ENCODE measurements at regions not wholly inside any gene's neighbourhood (a gene's known extent, or its start where the extent isn't known, plus 50 kb on each side); places are given as distances from the start of the nearest gene placed in this dataset.
"Not testable (repeated sequence)": the region's sequence is repeated elsewhere in the genome, so short reads cannot be mapped to it uniquely, and the experiment has no call there.

DNA sequence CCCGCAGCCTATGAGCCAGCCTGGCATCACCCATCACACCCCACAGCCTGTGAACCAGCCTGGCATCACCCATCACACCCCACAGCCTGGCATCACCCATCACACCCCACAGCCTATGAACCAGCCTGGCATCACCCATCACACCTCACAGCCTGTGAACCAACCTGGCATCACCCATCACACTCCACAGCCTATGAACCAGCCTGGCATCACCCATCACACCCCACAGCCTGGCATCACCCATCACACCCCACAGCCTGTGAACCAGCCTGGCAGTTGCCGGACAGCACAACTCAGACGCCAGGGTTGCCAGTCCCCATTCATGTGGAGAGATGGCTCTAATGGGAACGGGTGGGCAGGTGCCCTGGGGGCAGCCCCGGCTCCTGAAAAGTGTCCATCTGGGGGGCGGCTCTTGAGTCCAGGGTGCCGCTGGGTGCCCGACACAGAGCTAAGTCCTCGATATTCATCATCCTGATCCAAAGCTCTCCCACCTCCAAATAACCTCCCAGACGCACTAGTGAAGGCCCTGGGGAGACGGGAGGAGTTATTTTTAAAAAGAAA, 116.9 kb upstream of the AFDN start:
- DNase-seq (ENCODE audit: low read depth), result not testable (repeated sequence)

DNA sequence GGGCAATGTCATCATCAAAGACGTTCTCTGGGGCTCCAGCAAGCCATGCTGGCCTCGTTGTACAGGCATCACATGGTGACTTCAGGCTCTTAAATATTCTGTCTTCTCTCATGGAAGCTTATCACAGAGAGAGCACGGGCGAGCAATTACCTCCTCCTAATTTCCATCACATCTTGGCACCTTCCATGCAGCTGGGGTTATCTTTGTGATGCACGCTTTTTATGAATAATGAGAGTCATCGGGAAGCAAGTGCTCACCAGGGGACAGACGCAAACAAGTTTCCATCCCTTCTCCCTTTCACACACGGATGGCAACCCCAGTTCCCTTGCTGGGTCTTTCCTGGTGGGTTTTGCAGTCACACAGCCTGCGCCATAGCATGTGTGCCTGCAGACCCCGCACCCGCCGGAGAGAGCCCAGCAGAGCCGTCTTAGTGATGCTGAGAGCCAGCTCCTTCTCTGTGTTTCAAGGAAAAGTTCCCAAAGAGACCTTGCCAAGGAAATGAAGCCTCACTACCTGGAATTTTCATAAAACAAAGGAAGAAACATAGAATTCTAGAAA, 116.3 kb upstream of the AFDN start:
- DNase-seq (ENCODE audit: low read depth), result no peak

DNA sequence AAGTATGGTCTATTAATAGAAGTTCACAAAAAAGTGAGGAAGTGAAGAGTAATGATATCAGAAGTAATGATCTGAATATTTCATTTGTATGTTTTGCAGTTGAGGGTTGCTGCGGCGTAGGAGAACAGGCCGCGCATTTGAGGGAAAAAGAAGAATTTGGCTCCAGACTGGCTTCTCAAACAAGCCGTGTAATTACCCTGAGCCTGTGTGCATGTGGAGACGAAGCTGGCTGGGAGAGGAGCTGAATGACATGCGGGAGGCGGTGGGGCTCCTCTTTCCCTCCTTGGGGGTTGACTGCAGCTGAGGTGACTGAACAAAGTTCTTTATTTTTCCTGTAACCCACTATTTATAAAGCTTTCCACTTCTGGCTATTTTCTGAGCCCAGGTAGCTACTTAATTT, 115.5 kb upstream of the AFDN start:
- no peak for DNase-seq (ENCODE audit: low read depth)

DNA sequence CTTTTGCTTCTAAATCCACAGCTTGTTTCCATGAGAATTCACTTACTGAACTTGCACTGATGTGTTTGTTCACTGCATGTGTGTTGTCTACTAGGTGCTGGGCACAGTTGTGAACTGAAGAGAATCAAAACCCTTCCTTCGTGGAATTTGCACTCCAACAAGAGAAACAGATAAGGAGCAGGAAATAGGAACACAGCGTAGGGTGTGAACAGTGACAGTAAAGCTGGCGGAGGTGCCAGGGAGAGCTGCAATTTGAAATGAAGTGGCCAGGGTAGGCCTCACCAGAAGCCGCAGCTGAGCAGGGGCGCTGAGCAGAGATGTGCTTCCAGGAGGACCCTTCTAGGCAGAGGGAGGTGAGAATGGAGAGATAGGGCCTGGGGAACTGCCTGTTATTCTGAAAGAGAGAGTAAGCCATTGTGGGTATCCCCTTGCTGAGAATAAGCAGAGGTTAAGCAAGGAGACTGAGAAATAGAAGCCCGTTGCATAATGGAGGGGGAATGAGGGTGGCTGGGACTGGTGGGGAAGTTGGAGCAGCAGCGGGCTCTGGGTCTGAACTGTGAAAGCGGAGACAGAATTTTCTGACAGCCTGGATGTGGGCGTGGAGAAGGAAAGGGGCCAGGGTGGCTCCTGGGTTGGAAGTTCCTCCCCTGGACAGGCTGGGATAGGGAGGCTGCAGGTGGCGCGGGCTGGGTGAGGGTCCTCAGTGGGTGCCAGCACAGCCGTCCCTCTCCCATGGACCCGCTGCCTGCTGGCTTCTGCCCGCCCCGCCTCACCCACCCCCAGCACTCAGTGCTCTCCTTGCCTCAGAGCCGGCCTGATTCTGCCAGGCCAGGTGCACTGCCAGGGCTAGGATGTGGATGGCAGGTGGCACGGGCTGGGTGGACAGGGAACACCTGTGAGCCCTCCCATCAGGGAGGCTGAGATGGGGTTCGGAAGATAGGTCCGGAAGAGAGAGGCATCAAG, 114.7 kb upstream of the AFDN start:
- no peak for DNase-seq (ENCODE audit: low read depth)

DNA sequence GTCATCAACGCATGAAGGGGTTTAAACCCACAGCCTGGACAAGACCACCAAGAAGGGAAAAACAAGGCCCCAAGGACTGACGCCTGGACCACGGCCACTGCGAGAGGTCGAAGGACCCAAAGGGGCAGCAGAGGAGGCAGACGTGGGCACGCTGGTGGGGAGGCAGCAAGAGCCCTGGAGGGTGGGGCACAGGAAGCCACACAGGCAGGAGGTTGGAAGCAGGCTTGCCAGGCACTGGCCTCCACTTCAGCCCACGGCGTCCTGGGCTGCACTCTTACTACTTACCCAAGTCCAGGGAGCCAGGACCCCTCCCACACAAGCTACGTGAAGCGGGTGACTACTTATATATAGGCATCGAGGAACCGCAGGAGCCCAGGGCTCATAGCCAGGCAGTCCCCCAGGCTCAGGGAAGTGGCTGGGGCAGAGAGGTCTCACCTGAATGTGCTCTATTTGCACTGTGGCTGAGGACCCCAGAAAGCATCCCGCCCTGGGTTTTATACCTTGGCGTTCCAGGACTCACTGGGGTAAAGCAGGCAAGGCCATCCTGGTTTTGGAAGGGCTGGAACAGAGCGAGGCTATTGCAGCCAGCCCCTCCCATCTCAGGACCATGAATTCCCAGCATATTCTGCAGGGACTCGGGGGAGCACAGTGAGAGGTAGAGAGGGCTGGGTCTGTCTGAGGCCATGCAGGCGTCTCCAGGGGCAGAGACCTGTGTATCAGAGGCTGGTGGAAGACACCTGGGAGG, 113.8 kb upstream of the AFDN start:
- DNase-seq (ENCODE audit: low read depth), result no peak

DNA sequence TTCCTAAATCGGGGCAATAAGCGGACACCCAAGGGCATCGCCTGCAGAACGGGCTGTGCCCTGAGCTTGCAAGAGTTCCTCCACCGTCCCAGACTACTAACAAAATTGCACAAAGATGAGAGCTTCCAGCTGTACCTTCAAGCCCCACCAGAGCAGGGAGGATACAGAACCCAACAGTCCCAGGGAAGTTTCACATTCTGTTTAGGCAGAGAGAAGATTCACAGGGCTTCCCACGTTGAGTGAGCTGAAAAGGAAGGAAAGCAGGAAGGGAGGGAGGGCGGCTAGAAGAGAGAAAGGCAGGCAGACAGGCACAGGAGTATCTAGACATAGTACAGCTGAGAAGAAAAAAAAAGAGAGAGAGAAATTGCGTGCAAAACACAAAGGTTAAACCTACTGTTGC, 112.6 kb upstream of the AFDN start:
- DNase-seq (ENCODE audit: low read depth), result no peak

DNA sequence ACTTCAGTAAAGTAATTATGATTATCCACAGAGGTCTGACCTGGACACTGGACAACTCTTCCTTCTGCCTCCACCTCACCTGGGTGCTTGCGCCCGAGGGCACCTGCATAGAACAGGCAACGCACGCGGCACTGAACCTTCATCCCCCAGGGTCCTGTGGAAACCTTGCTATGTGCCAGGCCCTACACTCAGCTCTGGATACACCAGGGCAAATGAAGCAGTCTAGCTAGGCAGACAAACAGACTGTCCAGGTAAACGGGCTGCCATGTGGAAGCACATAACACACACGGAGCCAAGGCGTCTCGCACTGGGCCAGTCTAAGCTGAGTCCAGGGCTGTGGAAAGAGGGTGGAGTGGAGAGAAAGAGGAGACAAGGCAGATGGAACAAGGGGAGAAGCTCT, 109.3 kb upstream of the AFDN start:
- DNase-seq (ENCODE audit: low read depth), result no peak

DNA sequence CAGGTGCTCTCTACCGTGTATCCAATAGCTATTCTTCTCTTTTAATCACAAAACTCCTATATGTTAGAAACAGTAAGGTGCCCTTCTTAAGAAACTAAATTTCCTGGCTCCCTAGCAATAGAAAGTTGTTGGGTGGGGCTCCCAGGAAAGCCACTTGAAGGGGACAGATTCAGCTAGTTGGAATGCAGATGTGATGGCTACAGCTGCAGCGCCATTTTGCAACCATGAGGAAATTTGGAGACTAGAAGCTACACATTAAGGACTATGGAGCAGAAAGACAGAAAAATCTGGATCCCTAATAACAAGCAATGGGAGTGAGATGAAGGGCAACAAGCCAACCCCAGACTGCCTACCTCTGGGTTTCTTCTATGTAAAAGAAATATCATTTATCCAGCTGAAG, 108.8 kb upstream of the AFDN start:
- DNase-seq (ENCODE audit: low read depth), result no peak

DNA sequence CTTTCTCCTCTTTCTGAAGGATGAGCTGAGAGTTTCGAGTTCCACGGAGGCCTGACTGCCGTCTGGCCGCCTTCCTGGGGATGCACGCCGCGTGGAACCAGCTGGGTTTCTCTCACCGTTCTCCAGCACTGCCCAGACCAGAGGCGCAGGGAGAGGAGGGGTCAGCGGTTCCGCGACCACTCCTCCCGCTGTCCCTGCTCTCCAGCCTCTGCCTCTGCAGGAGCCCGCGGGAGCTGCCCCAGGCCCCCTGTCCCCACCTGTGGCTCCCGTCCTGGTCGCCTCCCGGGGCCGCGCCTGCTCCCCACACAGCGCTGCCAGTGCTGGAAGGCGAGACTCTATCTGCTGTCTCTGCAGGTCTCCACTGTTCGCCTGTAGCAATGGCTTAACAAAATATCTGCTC, 106.8 kb upstream of the AFDN start:
- no peak for DNase-seq (ENCODE audit: low read depth)

DNA sequence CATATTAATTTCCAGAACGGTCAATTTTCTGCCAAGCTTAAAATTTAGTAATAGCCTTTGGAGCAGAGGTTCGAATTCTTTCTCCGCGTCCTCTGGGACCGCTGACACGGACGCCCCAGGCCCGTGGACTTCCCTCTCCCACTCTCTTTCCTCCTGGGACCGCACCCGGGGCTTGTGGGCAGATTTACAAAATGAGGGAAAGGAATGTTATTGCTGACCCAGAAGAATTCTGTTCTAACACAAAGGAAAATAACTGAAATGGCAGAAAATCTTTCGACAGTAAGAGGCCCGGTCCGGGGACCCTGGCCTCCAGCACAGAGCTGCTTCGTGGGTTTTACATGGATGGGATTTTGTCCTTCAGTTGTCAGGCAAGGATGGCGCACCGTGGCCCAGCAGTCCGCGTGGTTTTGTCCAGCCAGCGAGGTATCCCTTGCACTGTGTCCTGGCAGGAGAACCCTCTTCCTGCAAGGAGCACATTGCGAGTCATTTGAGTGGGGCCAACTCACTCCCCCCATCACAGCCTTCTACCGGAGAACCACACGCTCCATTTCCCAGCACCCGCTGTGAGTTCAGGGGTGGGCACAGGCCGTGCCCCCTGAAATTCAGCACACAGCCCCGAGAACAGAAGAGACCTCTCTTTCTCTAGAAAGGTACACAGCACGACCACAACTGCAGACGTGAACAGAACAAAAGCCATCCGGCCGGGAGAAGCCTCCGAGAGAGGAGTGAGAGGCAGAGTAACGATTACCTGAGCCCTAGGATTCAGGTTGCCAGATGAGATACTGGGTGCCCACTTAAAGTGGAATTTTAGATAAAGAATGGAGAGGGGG, 106.0 kb upstream of the AFDN start:
- no peak for DNase-seq (ENCODE audit: low read depth)

DNA sequence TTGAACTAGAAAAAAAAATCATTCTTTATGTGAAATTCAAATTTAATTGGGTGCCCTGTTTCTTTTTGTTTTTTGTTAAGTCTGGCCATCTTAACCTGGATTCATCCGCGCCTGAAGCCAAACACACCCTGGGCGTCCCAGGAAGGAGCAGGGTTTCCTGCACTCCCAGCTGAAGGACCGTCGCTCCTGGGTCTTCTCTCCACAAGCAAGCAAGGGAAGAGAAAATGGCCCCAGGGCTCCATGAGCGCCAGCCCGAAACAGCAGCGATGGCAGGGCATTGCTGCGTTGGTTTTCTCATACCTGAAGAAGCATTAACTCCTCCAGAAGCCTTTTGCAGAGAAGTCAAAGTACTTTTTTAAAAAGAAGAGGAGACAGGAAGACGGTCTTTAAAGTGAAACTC, 105.4 kb upstream of the AFDN start:
- DNase-seq (ENCODE audit: low read depth), result no peak

DNA sequence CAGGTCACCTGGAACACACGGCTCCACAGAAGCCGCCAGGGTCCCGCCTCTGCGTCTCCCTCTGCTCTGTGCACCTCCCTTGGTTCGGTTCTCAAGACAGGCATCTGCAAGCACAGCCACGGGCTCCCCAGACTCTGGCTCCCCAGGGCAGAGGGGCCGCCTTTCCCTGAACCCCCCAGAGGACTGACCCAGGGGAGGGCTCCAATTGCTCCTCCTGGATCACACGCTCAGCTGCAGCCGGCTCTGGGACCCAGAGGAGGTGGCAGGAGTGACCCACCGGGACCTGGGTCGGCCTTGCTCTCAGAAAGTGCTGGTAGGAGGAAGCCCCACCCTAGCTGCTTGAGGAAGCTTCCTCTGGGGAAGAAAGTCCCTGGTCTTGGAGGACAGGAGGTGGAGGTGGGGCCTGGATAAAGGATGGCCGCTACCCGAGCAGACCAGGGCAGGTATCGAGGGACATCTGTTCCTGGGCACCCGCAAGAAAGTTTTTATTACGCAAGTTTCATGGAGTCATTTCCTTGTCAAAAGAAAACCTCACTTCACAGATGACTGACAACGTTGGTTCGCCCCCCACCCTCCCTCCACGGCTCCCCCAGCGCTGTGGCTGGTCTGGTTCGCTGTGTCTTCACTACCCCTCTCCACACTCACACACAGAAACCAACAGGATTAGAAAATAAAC, 103.9 kb upstream of the AFDN start:
- DNase-seq (ENCODE audit: low read depth), result no peak

DNA sequence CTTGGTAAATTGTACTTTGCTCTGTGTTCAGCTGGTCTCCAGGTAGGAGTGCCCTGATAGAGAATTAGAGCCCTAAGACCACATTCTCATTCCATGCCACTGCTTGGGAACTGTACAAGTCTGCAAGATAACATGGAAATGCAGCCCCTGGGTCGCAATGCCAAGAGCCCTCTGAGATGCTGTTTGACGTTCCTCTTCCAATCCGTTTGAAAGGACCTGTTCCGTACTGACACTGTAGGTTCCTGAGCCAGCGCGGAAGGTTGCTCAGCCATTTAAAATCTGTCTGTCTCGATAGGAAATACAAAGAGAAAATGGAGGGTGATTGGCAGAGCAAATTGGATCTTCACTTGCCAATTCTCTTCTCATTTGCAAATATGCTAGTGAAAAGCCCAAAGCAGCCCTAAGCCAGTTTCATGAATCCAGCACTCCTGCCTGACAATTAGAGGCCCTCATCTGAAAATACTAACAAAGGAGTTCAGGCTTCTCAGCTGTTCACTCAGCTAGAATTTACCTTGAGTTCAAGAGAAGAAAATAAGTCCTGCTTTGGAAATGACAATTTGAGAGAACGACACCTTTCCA, 100.6 kb upstream of the AFDN start:
- no peak for DNase-seq (ENCODE audit: low read depth)

DNA sequence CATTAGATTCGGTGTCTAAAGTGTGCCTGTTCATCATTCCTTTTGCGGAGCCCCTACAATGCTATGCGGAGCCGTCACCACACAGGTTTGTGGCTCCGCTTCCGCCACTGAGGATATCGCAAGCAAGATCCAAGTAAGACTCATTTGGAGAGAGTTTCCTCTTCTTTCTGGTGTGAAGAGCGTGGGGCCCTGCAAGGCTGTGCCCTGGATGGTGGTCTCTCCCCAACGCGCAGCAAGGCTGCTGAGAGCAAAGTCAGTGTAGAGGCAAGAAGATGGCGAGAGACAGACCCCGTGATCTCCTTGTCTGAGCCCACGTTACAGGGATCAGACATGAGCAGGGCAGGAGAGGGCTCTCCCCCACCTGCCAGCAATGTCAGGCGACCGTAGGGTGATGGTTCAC, 96.3 kb upstream of the AFDN start:
- DNase-seq (ENCODE audit: low read depth), result no peak

DNA sequence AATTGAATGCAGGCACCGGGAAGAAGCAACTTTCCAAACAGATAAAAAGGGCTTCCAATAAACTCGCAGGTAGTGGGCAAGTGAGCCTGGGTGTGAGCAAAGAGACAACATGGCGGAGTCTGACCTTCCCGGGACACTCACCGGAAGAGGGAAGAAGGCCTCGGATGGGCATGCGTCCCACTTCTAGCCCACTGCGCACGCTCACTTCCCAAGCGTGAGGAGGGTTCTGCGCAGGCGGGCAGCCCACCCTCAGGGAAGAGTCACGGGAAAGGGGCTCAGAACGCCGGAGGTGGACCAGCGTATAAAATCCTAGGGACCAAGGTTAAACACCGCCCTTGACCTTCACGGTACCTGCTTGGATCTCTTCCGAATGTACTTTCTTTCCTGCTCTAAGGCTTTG, 95.5 kb upstream of the AFDN start:
- no peak for DNase-seq (ENCODE audit: low read depth)

DNA sequence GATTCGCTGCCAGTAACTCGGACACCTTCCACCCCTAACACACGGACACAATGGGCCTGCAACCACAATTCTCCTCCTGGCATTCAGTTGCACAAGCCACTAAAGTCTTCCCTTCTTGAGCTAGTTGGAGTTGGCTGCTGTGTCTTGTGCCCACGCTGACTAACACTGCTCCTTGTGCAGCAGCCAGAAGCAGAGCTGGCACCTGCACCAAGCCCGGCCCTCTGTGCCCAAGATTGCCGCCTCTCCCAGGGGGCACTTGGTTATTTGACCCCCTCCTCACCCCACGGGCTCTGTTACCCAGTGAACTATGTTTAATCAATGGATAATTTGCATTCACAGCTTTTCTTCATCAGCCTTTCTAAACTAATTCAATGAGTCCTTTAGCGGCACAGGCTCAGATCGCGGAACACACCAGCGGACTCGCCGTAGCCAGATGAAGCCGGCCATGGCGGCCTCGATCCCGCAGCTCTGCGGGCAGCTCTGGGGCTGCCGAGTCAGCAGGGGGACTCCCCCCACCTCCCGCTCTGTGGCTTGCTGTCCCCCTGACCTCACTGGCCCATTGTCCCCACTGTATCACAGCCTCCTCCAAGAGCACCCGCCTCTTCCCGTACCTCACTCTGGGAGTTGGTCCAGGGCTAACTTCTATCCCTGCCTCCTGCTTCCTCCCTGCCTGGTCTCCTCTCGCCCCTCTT, 94.8 kb upstream of the AFDN start:
- DNase-seq (ENCODE audit: low read depth), result no peak

DNA sequence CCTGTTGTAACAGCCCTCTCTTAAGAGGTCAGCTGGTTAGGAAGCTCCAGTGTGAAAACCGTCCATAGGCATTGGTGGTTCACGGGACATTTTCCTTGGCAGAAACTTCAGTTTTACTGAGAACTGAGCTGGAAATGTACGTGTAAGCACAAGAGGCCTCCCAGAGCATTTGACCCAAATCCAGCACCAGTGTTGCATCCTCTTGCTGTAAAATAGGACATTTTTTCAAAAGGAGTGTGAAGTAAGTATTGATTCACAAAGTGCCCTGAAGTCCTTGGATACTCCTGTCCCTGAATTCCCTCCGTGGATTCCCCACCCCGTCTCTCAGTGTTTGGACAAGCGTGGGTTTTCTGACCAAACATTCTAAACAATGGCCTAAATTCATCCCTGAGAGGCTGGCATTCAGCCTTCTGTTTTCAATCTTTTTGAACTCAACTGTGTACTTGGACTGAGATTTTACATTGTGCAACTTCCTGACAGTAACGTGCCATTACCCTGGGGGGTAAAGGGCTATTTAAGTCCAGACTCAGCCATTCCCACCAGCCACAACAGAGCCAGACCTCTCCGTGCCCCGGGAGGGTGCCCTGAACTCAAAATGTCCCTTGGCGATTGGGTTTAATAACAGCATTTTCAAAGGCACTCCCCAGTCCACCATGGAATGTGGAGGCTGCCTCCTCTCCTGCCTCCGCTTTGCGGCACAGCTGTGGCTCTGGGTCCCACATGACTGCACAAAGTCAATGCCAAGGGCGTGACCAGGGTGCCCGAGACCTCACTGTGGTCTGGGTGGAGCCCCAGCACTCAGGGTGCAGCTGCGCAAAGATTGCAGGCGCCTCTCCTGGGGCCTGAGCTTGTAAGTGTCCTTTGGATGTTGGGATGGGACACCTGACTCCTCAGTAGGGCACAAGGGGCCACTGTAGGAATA, 92.7 kb upstream of the AFDN start:
- no peak for DNase-seq (ENCODE audit: low read depth)

DNA sequence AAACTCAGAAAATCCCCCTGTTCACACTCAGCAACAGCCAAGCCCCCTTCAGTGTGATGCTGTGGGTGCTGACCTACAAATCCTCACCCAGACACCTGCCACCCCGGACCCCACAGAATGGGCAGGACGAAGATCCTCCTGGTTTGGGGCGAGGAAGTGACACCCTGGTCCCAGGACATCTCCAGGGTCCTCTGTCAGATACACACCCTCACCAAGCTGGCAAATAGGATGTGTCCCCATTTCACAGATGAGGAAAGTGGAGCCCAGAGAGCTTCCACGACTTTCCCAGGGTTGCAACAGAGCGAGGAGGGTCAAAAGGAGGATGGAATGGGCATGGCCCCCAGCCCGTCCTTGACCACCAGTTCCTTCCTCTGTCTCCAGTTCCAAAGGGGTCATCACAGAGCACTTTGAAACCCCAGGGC, 92.0 kb upstream of the AFDN start:
- no peak for DNase-seq (ENCODE audit: low read depth)

Measured in stimulated activated CD8-positive, alpha-beta memory T cell treated with anti-CD3 and anti-CD28 coated beads, Interleukin-15, amount 100 ng/mL, for 24 hours (primary cell).